T-cell (primary cell): ENCODE measurements at regions not wholly inside any gene's neighbourhood (a gene's known extent, or its start where the extent isn't known, plus 50 kb on each side); places are given as distances from the start of the nearest gene placed in this dataset.

ENCODE experiments used
- ATAC-seq, 4 experiments: fragments of 200-7000 bp in 3 of 4; fragments of 150-1000 bp in 1 of 4; cut with Tn5 transposase; replicated peaks in 1 of 4; 1 replicate in 3 of 4; 2 replicates in 1 of 4; pipeline ENCODE4 v1.10.0; 2021; ENCODE audit warnings: moderate library complexity in 3 of 4, mild to moderate bottlenecking in 2 of 4, moderate number of reproducible peaks in 1 of 4
- CTCF ChIA-PET, 2 donors: fragments of 300-600 bp; sonication (Branson Sonifier 250); formaldehyde crosslinking; loops; one replicate each; lab custom pipeline; 2022; ENCODE audit warnings: antibody characterized with exemption in 2 of 2; lab: Charles Lee
- POLR2A ChIA-PET, 2 donors: fragments of 300-600 bp; sonication (Branson Sonifier 250); formaldehyde crosslinking; loops; one replicate each; lab custom pipeline; 2022; ENCODE audit warnings: antibody characterized with exemption in 2 of 2; lab: Charles Lee
- DNase-seq, 35 experiments: peaks; one replicate each; pipeline versions ENCODE4 v3.0.0 to v3.0.0-alpha.2; 2013 to 2023
- H3K27ac ChIP-seq: one replicate; pipeline ENCODE4 v1.5.1; 2013; ENCODE audit warnings: low read length
- H3K27me3 ChIP-seq, 2 experiments: replicated peaks in 1 of 2; 1 replicate in 1 of 2; 2 replicates in 1 of 2; pipeline versions ENCODE4 v1.6.1 to v1.7.0; 2013; ENCODE audit warnings: low read length in 1 of 2, mixed read lengths in 1 of 2; ENCODE audit not compliant: control insufficient read depth in 2 of 2, insufficient read depth in 2 of 2; ENCODE audit errors: extremely low read depth in 1 of 2
- H3K36me3 ChIP-seq, 2 donors: 1 replicate in 1 of 2; 2 replicates in 1 of 2; pipeline versions ENCODE4 v1.6.1 to v1.7.0; 2013; ENCODE audit warnings: low read length in 1 of 2; ENCODE audit not compliant: control insufficient read depth in 2 of 2, insufficient read depth in 1 of 2; ENCODE audit errors: extremely low read depth in 1 of 2
- H3K4me1 ChIP-seq, 2 experiments: 1 replicate in 1 of 2; 2 replicates in 1 of 2; pipeline versions ENCODE4 v1.6.1 to v1.7.0; 2013; ENCODE audit warnings: low read length in 2 of 2, mixed read lengths in 1 of 2; ENCODE audit not compliant: insufficient read depth in 2 of 2, control insufficient read depth in 1 of 2; ENCODE audit errors: extremely low read depth in 1 of 2
- H3K4me3 ChIP-seq, 2 donors: 1 replicate in 1 of 2; 2 replicates in 1 of 2; pipeline versions ENCODE4 v1.5.1 to v1.7.0; 2013; ENCODE audit warnings: mild to moderate bottlenecking in 2 of 2, low read length in 1 of 2, moderate library complexity in 1 of 2; ENCODE audit not compliant: control insufficient read depth in 1 of 2; ENCODE audit errors: extremely low read depth in 1 of 2
- H3K9me3 ChIP-seq: 2 replicates; pipeline ENCODE4 v1.7.0; 2013
- H3K27ac Mint-ChIP-seq, 2 donors: one replicate each; pipeline ENCODE4 v1.8.0; 2020 to 2021; ENCODE audit warnings: mild to moderate bottlenecking in 2 of 2, mixed read lengths in 2 of 2
- H3K27me3 Mint-ChIP-seq, 2 donors: one replicate each; pipeline ENCODE4 v1.8.0; 2021 to 2022; ENCODE audit warnings: mixed read lengths in 2 of 2
- H3K36me3 Mint-ChIP-seq: one replicate; pipeline ENCODE4 v1.8.0; 2021; ENCODE audit warnings: mixed read lengths
- H3K4me1 Mint-ChIP-seq, 3 donors: one replicate each; pipeline ENCODE4 v1.8.0; 2020 to 2022; ENCODE audit warnings: mixed read lengths in 3 of 3, mild to moderate bottlenecking in 1 of 3
- H3K4me3 Mint-ChIP-seq, 3 donors: one replicate each; pipeline ENCODE4 v1.8.0; 2020 to 2022; ENCODE audit warnings: mild to moderate bottlenecking in 3 of 3, mixed read lengths in 3 of 3, moderate library complexity in 3 of 3
- H3K9me3 Mint-ChIP-seq, 3 donors: one replicate each; pipeline ENCODE4 v1.8.0; 2020 to 2022; ENCODE audit warnings: mixed read lengths in 3 of 3
- WGBS: methylation state at CpG from one replicate; pipeline ENCODE4 v1.1.5; 2013; ENCODE audit warnings: missing lambda C conversion rate; ENCODE audit not compliant: insufficient coverage; 5-methylcytosine and 5-hydroxymethylcytosine counted together

DNA sequence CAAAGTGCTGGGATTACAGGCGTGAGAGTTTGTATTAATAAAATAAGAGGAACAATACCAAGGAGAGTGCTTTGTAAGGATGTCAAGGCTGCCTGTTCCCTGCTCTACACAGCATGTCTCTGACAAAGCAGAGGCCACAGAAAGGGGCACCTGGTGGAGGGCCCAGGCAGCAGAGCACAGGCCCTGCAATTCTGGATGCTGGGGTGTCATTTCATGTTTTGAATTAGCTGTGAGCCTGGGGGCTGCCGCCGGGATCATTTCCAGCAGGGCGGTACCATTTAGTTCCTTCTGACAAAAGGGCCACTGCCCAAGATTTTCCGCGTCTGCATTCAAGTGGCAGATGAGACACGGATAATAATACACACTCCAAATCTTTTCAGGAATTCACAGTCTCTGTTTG, 396.9 kb downstream of the GADD45G start:
- Histone ChIP-seq H3K4me3 (no peak overlapping the region), H3K36me3 (no peaks in the 10 kb centered on the region), H3K27me3 (peaks cover 0 to 4% of the 10 kb centered on the region in 2 experiments), H3K27ac (no peak overlapping the region), H3K9me3 (no peaks in the 10 kb centered on the region), H3K4me1 (peaks cover 2 to 15% of the 10 kb centered on the region in 2 experiments)
- no peak overlapping the region for H3K4me3 Mint-ChIP-seq
- peaks cover 27 to 32% (median 28%) of the 10 kb centered on the region in 3 donors for H3K4me1 Mint-ChIP-seq
- no peaks in the 10 kb centered on the region for H3K27me3 Mint-ChIP-seq
- H3K9me3 Mint-ChIP-seq = peaks cover 0 to 2% (median 0%) of the 10 kb centered on the region in 3 donors
- no peaks in the 10 kb centered on the region for H3K36me3 Mint-ChIP-seq
- ChIA-PET POLR2A (no interaction called here), CTCF (no interaction called here)
- DNase-seq (no peak), ATAC-seq (no peak)
- peak overlapping the region in 1 of 2 donors; percentile 39 for H3K27ac Mint-ChIP-seq
- WGBS = 96% methylated on average over 7 of the region's 7 CpGs

DNA sequence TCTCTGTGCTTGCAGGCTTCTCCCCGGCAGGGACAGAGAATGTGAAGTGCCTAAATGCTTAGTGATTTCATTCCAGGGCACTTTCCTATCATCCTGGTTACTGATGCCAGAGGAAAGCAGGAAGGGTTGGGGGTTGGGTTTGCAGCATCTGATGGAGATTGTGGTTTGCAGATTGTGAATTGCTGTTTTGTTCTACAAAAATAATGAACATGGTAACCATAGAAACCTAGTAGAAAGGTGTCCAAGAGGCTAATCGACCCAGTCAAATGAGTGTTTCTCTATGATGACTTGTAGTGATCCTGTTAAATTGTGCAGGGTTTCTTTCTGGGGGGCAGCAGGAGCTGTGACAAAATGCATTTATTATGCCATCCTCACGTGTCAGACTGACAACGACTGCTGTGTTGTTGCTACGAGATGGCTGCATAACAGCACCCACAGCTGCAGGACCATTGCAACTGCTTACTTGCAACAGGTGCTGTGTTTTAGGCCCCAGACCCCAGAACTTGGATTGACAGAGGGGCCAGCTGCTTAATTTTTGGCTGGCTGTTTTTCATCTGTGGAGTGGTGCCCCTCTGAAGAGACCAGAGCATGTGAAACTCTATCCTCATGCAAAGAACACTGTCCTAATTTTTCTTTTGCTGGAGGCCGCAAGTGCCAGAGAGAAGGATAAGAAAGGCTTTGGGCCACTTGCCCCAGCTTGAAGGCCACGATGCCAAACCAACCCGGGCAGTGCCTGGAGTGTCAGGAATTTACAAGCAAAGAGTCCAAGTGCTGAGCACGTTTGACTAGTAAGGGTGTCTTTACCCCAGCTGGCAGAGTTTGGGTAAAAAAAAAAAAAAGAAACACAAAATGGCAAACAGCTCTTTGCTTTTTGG, 397.8 kb downstream of the GADD45G start:
- Histone ChIP-seq H3K27ac (no peak overlapping the region), H3K4me3 (no peak overlapping the region), H3K4me1 (peaks cover 2 to 15% of the 10 kb centered on the region in 2 experiments), H3K27me3 (peaks cover 0 to 4% of the 10 kb centered on the region in 2 experiments), H3K36me3 (no peaks in the 10 kb centered on the region), H3K9me3 (no peaks in the 10 kb centered on the region)
- H3K27ac Mint-ChIP-seq = no peak overlapping the region
- H3K4me1 Mint-ChIP-seq = peaks cover 27 to 32% (median 28%) of the 10 kb centered on the region in 3 donors
- H3K4me3 Mint-ChIP-seq = no peak overlapping the region
- ATAC-seq = no peak
- no peak for DNase-seq
- no peaks in the 10 kb centered on the region for H3K27me3 Mint-ChIP-seq
- WGBS = 71% methylated on average over 8 of the region's 9 CpGs
- CTCF ChIA-PET = interaction anchor here in 1 of 2 donors (0.7 kb wide), 1 partner anchor 896 kb away, joined by 3 read pairs; no protein-coding TSS in a partner anchor
- H3K36me3 Mint-ChIP-seq = no peaks in the 10 kb centered on the region
- peaks cover 0 to 2% (median 0%) of the 10 kb centered on the region in 3 donors for H3K9me3 Mint-ChIP-seq
- POLR2A ChIA-PET = no interaction called here

DNA sequence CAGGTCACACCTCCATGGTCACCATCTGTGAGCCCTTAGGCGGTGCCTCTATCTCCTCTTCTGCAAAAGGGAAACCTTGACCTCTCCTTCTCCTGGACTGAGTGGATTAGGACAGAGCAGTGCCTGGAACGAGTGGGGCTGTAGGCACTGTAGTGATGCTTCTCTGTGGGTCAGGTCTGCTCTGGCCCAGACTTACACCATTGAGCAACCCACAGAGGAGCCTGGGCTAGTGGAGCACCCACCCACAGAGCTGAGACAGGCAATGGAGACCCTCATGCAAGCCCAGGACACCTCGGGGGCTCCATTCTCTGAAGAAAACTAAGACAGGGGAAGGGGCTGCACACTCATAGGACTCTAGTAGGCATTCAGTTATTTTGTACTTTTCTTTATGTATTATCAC, 400.6 kb downstream of the GADD45G start:
- Mint-ChIP-seq H3K27ac (no peak overlapping the region), H3K4me3 (no peak overlapping the region), H3K36me3 (no peaks in the 10 kb centered on the region), H3K4me1 (peaks cover 8 to 12% (median 8%) of the 10 kb centered on the region in 3 donors), H3K9me3 (peaks cover 0 to 2% (median 0%) of the 10 kb centered on the region in 3 donors), H3K27me3 (peaks cover 0 to under 1% of the 10 kb centered on the region in 2 donors)
- ATAC-seq (no peak), DNase-seq (no peak)
- ChIA-PET CTCF (no interaction called here), POLR2A (no interaction called here)
- peaks cover 0 to 2% of the 10 kb centered on the region in 2 experiments for H3K4me1 ChIP-seq
- no peak overlapping the region for H3K4me3 ChIP-seq
- no peaks in the 10 kb centered on the region for H3K9me3 ChIP-seq
- no peak overlapping the region for H3K27ac ChIP-seq
- peaks cover 0 to 7% of the 10 kb centered on the region in 2 experiments for H3K27me3 ChIP-seq
- 77% methylated on average over 2 of the region's 3 CpGs for WGBS
- no peaks in the 10 kb centered on the region for H3K36me3 ChIP-seq

DNA sequence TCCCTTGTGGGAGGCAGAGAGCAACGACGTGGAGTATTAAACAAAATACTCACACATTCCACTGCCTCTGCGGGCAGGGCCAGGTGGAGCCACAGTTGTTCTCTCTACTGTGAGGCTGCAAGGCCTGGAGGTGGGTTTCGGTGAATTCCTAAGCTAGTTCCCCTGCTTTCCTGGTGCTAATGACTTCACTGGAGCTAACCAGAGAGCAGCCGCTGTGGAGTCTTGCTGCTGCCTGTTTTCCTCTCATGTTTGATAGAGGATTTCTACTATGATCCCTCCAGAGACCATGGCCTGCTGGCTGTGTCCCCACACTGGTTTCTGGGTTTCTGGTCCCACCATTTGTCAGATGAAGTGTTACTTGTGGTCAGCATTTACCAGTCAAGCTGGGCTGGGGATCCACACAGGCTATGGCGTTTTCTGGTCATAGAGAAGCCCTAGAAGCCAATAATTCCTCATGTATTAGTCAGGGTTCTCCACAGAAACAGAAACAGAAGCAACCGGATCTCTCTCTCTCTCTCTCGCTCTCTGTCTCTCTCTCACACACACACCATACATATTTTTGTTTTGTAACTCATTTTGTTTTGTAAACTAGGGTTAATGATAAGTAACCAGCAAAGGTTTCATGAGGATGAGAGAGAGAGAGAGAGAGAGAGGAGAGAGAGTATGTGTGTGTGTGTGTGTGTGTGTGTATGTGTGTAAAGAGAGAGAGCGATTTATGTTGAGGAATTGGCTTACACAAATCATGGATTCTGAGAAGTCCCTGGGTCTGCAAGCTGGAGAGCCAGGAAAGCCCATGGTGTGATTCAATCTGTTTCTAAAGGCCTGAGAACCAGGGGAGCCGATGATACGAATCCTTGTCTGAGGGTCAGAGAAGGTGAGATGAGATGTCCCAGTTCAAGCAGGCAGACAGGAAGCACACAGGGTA, 403.0 kb downstream of the GADD45G start:
- peaks cover 3 to 4% of the 10 kb centered on the region in 2 donors for H3K27me3 Mint-ChIP-seq
- no peak overlapping the region for H3K4me3 Mint-ChIP-seq
- ChIA-PET POLR2A (no interaction called here), CTCF (no interaction called here)
- no peak overlapping the region for H3K27ac Mint-ChIP-seq
- no peaks in the 10 kb centered on the region for H3K36me3 ChIP-seq
- no peak overlapping the region for H3K4me3 ChIP-seq
- peaks cover 0 to 2% (median 0%) of the 10 kb centered on the region in 3 donors for H3K9me3 Mint-ChIP-seq
- no peaks in the 10 kb centered on the region for H3K4me1 ChIP-seq
- no peaks in the 10 kb centered on the region for H3K36me3 Mint-ChIP-seq
- no peaks in the 10 kb centered on the region for H3K9me3 ChIP-seq
- no peak for ATAC-seq
- no peak overlapping the region for H3K27ac ChIP-seq
- 92% methylated on average over 2 of the region's 11 CpGs for WGBS
- DNase-seq = no peak
- peaks cover 0 to 7% of the 10 kb centered on the region in 2 experiments for H3K27me3 ChIP-seq
- no peaks in the 10 kb centered on the region for H3K4me1 Mint-ChIP-seq

DNA sequence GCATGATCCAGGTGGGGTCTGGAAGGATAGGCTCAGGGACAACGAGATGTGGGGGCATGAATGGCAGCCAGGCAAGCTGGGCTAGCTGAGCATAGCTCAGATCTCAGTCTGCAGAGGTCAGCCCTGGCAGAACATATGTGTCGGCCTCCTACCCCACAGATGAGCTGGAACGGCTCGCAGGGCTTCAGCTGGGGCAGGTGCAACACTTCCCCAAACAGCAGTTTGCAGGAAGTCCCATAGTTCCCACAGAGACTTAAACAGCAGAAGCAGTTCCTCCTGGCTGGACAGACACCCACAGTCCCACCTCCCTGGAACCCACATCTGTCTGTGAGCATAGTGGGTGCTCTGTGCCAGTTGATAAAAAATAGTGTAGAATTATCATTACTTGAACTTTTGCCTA, 404.6 kb downstream of the GADD45G start:
- peaks cover 0 to 2% (median 0%) of the 10 kb centered on the region in 3 donors for H3K9me3 Mint-ChIP-seq
- Histone ChIP-seq H3K4me3 (no peak overlapping the region), H3K36me3 (no peaks in the 10 kb centered on the region), H3K27ac (no peak overlapping the region), H3K27me3 (peaks cover 0 to 11% of the 10 kb centered on the region in 2 experiments), H3K9me3 (no peaks in the 10 kb centered on the region), H3K4me1 (no peaks in the 10 kb centered on the region)
- no peak overlapping the region for H3K27ac Mint-ChIP-seq
- peak in 1 of 35 experiments; percentile 28 for DNase-seq
- peaks cover 3 to 4% of the 10 kb centered on the region in 2 donors for H3K27me3 Mint-ChIP-seq
- CTCF ChIA-PET = no interaction called here
- no peaks in the 10 kb centered on the region for H3K4me1 Mint-ChIP-seq
- no CpG with 5 or more reads among the region's 4 CpGs for WGBS
- no peak overlapping the region for H3K4me3 Mint-ChIP-seq
- H3K36me3 Mint-ChIP-seq = no peaks in the 10 kb centered on the region
- POLR2A ChIA-PET = no interaction called here
- no peak for ATAC-seq

DNA sequence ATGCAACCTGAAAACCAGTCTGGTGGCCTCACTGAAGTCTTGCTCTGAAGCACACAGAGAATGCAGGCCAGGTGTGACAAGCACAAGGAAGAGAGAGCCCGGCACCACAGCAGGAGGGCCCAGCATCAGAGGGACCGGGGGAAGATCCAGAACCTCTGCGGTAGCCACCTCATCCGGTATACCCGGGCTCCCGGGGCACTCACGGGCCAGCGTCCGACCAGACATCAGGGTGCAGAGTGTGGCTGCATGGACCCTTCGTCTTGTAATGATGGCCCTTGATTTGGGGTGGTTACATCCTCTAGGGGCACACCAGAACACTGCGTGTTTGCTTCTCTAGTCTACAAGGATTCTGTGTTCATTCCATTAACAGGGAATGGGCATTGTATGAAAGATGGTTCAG, 406.0 kb downstream of the GADD45G start:
- no peaks in the 10 kb centered on the region for H3K4me1 Mint-ChIP-seq
- CTCF ChIA-PET = no interaction called here
- no peak for DNase-seq
- no peaks in the 10 kb centered on the region for H3K36me3 Mint-ChIP-seq
- H3K4me1 ChIP-seq = no peaks in the 10 kb centered on the region
- H3K4me3 ChIP-seq = no peak overlapping the region
- H3K27me3 Mint-ChIP-seq = peaks cover 3 to 4% of the 10 kb centered on the region in 2 donors
- no peak overlapping the region for H3K27ac Mint-ChIP-seq
- no peak overlapping the region for H3K4me3 Mint-ChIP-seq
- H3K9me3 ChIP-seq = no peaks in the 10 kb centered on the region
- WGBS = 89% methylated on average over 10 of the region's 11 CpGs
- H3K9me3 Mint-ChIP-seq = no peaks in the 10 kb centered on the region
- POLR2A ChIA-PET = no interaction called here
- H3K27me3 ChIP-seq = peaks cover 0 to 12% of the 10 kb centered on the region in 2 experiments
- no peak overlapping the region for H3K27ac ChIP-seq
- H3K36me3 ChIP-seq = no peaks in the 10 kb centered on the region
- ATAC-seq = no peak
